Thyroid gland (tissue), 4 donors: ENCODE measurements at regions not wholly inside any gene's neighbourhood (a gene's known extent, or its start where the extent isn't known, plus 50 kb on each side); places are given as distances from the start of the nearest gene placed in this dataset.
"Not testable (repeated sequence)": the region's sequence is repeated elsewhere in the genome, so short reads cannot be mapped to it uniquely, and the experiment has no call there.

Experiments used
- DNase-seq, 2 donors: peaks; one replicate each; pipeline ENCODE4 v3.0.0-alpha.2; 2019
- H3K27ac ChIP-seq, 3 donors: fragments of 200-600 bp; sonication (generic); 1 replicate in 2 of 3; 2 replicates in 1 of 3; pipeline ENCODE4 v1.5.1; 2016 to 2019; ENCODE audit warnings: mild to moderate bottlenecking in 1 of 3, moderate library complexity in 1 of 3
- H3K27me3 ChIP-seq: fragments of 200-600 bp; sonication (generic); one replicate; pipeline ENCODE4 v1.5.1; 2019
- H3K36me3 ChIP-seq, 2 donors: fragments of 200-600 bp; sonication (generic); one replicate each; pipeline ENCODE4 v1.5.1; 2016 to 2019
- H3K4me1 ChIP-seq, 2 donors: fragments of 200-600 bp; sonication (generic); one replicate each; pipeline ENCODE4 v1.5.1; 2017 to 2019
- H3K4me3 ChIP-seq, 3 donors: fragments of 200-600 bp; sonication (generic); replicated peaks in 1 of 3; 1 replicate in 2 of 3; 2 replicates in 1 of 3; pipeline ENCODE4 v1.5.1; 2016; ENCODE audit warnings: mild to moderate bottlenecking in 1 of 3
- H3K9me3 ChIP-seq: fragments of 200-600 bp; sonication (generic); one replicate; pipeline ENCODE4 v1.5.1; 2017
- POLR2A ChIP-seq, 2 donors: fragments of 450-650 bp; IDR thresholded peaks; one replicate each; pipeline ENCODE4 v1.6.1; 2017; ENCODE audit warnings: antibody characterized with exemption in 2 of 2, mild to moderate bottlenecking in 2 of 2, moderate library complexity in 1 of 2
- WGBS, 2 donors: methylation state at CpG; one replicate each; pipeline ENCODE4 v1.1.5; 2017; 5-methylcytosine and 5-hydroxymethylcytosine counted together
- intact Hi-C: fragments of 100-400 bp; cut with DNase I; formaldehyde crosslinking; loops from one replicate; pipeline ENCODE4 v1.15.1; 2023
- TF ChIP-seq, protein P1 (sequence below), 6 experiments: fragments of 200-600 bp in 3 of 6; fragments of 450-650 bp in 3 of 6; sonication (generic) in 3 of 6; IDR thresholded peaks; one replicate each; pipeline ENCODE4 v1.5.1; 2016 to 2019; ENCODE audit warnings: antibody characterized with exemption in 6 of 6, mild to moderate bottlenecking in 2 of 6, inconsistent platforms in 1 of 6, moderate library complexity in 1 of 6

DNA sequence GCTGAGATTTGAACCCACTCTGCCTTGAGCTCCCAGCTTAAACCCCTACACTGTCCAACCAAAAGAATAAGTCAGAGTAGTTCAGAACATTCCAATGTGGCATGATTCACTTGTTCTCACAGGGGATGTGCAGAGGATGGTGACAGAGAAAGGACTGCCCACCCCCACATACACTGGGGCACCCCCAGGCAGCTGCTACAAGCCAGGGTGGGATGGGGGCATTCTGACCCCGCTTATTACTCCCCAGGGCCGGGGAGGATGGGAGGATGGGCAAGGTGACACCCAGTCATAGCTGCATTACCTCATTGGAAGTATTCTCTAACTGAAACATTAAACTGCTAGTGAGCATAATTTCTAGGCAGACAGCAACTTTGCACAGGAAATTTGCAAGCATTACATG, 126.0 kb upstream of the PRR20G start:
- Histone ChIP-seq H3K27ac (no peak overlapping the region), H3K4me3 (no peak overlapping the region), H3K4me1 (no peaks in the 10 kb centered on the region), H3K36me3 (no peaks in the 10 kb centered on the region), H3K27me3 (no peaks in the 10 kb centered on the region), H3K9me3 (no peaks in the 10 kb centered on the region)
- WGBS, 2 donors, result 52 to 59% methylated on average over 2 of the region's 2 CpGs
- TF ChIP-seq, protein P1, sequence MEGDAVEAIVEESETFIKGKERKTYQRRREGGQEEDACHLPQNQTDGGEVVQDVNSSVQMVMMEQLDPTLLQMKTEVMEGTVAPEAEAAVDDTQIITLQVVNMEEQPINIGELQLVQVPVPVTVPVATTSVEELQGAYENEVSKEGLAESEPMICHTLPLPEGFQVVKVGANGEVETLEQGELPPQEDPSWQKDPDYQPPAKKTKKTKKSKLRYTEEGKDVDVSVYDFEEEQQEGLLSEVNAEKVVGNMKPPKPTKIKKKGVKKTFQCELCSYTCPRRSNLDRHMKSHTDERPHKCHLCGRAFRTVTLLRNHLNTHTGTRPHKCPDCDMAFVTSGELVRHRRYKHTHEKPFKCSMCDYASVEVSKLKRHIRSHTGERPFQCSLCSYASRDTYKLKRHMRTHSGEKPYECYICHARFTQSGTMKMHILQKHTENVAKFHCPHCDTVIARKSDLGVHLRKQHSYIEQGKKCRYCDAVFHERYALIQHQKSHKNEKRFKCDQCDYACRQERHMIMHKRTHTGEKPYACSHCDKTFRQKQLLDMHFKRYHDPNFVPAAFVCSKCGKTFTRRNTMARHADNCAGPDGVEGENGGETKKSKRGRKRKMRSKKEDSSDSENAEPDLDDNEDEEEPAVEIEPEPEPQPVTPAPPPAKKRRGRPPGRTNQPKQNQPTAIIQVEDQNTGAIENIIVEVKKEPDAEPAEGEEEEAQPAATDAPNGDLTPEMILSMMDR (IDR thresholded peaks at IDR 0.05), result no peak
- no peak for TF ChIP-seq POLR2A (IDR thresholded peaks at IDR 0.05)
- DNase-seq, result no peak
- intact Hi-C loops, result no loop called here

DNA sequence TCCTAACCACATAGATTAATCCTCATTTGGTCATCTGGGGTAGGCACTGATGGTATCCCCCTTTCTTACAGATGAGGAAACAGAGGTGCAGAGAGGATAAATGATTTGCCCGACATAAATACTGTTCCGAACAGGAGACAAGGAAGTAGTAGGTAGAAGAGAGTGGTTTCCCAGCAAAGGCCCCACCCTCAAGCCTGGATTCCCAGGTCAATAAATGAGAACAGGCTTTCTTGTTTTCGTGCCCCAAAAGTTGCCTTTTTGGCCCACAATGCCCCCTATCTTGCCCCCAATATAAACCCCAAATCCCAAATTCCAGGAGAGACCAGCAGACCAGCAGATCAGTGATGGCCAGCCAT, 125.5 kb upstream of the PRR20G start:
- Histone ChIP-seq H3K36me3 (no peaks in the 10 kb centered on the region), H3K4me3 (no peak overlapping the region), H3K9me3 (no peaks in the 10 kb centered on the region), H3K27me3 (no peaks in the 10 kb centered on the region), H3K4me1 (no peaks in the 10 kb centered on the region), H3K27ac (no peak overlapping the region)
- 94 to 95% methylated on average over 3 of the region's 3 CpGs for WGBS, 2 donors
- TF ChIP-seq POLR2A (IDR thresholded peaks at IDR 0.05), result no peak
- TF ChIP-seq, protein P1 (IDR thresholded peaks at IDR 0.05), result no peak
- DNase-seq, result no peak
- intact Hi-C loops, result no loop called here

DNA sequence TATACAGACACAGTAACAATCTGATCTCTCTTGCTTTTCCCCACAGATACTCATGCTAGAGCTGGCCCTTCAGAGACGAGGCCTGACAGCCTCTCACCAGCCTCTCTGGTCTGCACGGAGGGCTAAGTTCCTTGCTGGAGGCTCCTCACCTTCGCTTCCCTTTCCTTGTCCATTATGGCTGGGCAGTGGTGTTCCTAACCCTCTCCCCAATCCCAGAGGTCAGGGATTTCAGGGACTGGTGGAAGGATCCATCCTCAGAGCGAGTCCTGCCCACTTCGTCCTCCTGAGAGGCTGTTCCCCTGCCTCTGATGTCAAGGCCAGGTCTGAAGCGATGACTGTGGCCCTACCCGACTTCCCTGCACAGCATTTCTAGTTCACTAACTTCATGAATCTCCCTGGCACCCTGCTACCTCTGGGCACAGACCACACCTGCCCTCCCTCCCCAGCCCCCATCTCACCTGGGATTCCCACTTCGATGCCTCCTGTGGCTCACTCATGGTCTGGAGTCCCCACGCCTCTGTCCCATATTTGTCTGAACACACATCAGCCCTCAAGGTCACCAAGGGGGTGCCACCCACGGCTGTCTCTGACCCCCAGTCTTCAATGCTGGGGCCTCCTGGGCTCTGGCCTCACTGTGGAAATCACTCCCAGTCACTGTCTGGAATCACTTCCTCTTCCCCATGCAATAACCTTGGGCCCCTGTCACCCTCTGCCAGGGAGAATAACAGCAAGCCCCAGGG, 124.9 kb upstream of the PRR20G start:
- no peak for DNase-seq
- H3K27me3 ChIP-seq, result no peaks in the 10 kb centered on the region
- H3K27ac ChIP-seq, result no peak overlapping the region

DNA sequence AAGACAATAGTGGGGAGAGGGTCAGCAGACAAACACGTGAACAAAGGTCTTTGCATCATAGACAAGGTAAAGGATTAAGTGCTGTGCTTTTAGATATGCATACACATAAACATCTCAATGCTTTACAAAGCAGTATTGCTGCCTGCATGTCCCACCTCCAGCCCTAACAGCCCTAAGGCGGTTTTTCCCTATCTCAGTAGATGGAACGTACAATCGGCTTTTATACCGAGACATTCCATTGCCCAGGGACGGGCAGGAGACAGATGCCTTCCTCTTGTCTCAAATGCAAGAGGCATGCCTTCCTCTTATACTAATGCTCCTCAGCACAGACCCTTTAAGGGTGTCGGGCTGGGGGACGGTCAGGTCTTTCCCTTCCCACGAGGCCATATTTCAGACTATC, 124.0 kb upstream of the PRR20G start:
- WGBS, 2 donors, result 42 to 52% methylated on average over 8 of the region's 9 CpGs
- H3K27me3 ChIP-seq, H3K27ac ChIP-seq, intact Hi-C loops, H3K9me3 ChIP-seq, H3K4me3 ChIP-seq, H3K36me3 ChIP-seq, DNase-seq, H3K4me1 ChIP-seq: not testable (repeated sequence)

More for the DNA sequence above, 124.9 kb upstream of the PRR20G start:
- intact Hi-C loops, result no loop called here
- TF ChIP-seq, protein P1 (IDR thresholded peaks at IDR 0.05), result no peak
- TF ChIP-seq POLR2A (IDR thresholded peaks at IDR 0.05), result no peak
- 84 to 86% methylated on average over 10 of the region's 10 CpGs for WGBS, 2 donors
- no peak overlapping the region for H3K4me3 ChIP-seq
- no peaks in the 10 kb centered on the region for H3K9me3 ChIP-seq
- no peaks in the 10 kb centered on the region for H3K4me1 ChIP-seq
- no peaks in the 10 kb centered on the region for H3K36me3 ChIP-seq

DNA sequence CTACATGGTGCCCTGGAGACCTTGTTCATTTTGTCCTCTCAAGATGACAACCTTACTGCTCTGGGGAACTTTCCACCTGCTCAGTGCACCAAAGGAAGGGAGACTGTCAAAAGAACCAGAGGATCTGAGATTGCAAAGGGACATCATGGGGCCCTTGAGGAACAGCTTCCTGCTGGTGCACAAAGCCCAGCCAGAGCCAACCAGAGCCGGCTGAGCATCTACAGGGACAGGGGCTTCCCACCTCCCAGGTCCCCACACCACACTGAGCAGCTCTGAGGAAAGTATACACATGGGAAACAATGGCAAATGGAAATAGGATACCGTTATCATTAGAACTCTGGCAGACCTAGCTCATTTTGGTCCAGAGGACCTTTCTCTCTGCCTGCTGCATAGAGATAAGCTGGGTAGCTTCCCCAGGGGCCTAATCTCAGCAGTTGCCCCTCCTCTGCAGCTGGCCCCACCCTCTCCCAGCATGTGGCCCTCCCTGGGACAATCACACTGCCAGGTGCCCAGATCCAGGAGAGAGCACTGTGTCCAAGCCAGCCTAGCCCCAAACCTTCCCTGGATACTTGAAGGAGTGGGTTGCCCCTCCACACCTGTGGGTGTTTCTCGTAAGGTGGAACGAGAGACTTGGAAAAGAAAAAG, 123.4 kb upstream of the PRR20G start:
- no peaks in the 10 kb centered on the region for H3K36me3 ChIP-seq
- no peak for DNase-seq
- H3K9me3 ChIP-seq, result no peaks in the 10 kb centered on the region
- no peaks in the 10 kb centered on the region for H3K27me3 ChIP-seq
- no peaks in the 10 kb centered on the region for H3K4me1 ChIP-seq
- intact Hi-C loops, result no loop called here
- WGBS, 2 donors, result 80 to 93% methylated on average over 4 of the region's 4 CpGs
- no peak for TF ChIP-seq POLR2A (IDR thresholded peaks at IDR 0.05)
- TF ChIP-seq, protein P1 (IDR thresholded peaks at IDR 0.05), result no peak
- no peak overlapping the region for H3K4me3 ChIP-seq
- H3K27ac ChIP-seq, result no peak overlapping the region
